SHP77 treated with DMSO at 0.1 percent for 48 hours (cell line): ENCODE measurements at regions not wholly inside any gene's neighbourhood (a gene's known extent, or its start where the extent isn't known, plus 50 kb on each side); places are given as distances from the start of the nearest gene placed in this dataset.
A peak's percentile ranks its signal among the peaks of the same experiment; 100 is the strongest.

Experiments used
- DNase-seq: peaks from one replicate; lab custom pipeline; 2025; lab: John Stamatoyannopoulos, UW

DNA sequence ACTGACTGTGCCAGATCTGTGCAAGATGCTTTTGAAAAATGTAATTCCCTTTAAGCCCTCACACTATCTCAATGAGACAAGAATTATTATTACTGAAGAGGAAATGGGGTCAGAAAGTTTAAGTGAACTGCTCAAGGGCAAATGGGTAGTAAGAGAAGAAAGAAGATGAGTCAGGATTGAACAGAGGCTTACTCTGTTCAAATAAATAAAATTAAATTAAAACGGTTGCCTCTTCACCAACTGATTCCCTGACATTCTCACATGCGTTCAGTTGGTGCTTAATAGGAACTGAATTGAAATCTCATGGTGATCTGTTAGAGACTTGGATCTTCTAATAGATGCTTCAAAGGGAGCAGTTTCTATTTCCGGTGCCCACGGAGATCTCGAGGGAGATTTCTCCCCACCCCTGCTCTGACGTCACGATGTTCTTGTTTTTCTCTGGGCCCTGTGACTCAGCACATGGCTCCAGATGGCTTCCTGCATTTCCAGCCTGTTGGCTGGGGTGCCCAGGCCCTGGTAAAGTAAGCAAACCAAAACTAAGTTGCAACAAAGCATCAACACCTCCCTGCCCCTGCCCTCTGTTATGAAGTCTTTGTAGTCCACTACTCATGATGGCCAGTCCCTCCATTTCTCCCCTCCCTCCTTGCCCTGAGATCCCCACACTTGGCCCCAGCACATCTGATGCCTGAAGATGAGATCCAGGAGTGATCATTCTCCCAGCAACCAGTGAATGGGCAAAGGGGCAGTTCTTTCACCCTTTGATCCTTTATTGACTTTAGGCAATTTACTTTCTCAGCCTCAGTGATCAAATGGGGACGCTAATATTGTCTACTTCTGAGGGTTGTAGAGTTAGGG, 106.1 kb upstream of the CPEB4 start:
- DNase-seq: peak; percentile 29

DNA sequence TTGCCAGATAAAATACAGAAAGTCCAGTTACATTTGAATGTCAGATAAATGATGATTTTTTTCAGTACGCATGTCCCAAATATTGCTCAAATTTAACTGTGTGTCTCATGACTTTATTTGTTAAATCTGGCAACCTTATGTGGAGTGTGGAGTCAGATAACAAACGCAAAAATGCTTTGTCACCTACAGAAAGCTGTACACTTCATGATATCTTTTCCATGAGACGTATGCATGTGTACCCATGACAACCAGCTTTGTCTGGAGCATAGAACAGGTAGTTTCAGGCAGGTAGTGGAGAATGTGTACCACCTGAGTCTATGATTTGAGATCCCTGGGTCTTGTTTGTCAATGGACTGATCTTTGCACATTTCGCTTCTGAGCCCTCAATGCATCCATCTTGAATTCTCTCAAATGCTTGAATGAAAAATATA, 105.5 kb upstream of the CPEB4 start:
- DNase-seq: no peak

DNA sequence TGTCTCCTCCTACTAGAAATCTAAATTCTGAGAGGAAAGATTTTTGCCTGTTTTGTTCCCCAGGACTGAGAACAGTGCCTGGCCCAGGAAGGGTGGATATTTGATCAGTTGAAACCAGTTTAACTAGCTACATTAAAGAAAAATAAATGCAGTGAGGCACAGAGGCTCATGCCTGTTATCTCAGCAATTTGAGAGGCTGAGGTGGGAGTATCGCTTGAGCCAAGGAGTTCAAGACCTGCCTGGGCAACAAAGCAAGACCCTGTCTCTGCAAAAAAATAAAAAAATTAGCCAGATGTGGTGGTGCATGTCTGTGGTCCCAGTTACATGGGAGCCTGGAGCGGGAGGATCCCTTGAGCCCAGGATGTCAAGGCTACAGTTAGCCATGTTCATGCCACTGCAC, 104.8 kb upstream of the CPEB4 start:
- DNase-seq: no peak

DNA sequence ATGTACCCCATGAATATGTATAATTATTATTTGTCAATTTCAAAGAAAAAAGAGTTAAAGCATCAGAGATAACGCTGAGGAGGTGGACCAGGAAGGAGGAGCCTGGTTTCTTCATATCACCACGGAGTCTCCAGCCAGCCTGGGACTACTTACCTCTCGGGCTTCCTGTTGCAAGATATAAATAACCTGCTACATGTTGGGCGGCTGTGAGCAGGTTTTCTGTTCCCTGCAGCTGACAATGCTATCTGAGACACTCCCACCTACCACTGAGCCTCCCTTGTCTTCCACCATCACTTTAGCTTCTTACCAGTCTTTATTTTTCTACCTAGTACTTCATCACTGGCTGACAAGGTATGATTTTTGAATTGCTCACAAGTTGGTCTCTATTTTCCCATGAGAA, 102.7 kb upstream of the CPEB4 start:
- no peak for DNase-seq

DNA sequence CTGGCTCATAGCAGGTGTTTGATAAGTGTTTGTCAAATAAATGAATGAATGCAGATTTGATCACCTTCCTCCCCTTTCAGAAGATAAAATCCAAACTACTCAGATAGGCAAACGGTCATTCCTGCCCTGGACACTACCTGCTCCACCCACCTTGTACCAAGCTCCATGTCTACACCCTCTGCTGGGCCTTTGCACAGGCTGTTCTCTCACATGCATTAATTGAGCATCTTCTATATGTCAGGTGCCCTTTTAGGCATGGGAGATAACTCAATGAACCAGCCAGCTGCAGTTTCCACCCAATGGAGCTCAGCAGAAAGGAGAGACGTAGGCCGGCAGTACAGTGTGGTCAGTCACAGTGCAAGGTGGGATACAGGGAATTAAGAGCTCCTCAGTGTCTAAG, 102.3 kb upstream of the CPEB4 start:
- DNase-seq: no peak

DNA sequence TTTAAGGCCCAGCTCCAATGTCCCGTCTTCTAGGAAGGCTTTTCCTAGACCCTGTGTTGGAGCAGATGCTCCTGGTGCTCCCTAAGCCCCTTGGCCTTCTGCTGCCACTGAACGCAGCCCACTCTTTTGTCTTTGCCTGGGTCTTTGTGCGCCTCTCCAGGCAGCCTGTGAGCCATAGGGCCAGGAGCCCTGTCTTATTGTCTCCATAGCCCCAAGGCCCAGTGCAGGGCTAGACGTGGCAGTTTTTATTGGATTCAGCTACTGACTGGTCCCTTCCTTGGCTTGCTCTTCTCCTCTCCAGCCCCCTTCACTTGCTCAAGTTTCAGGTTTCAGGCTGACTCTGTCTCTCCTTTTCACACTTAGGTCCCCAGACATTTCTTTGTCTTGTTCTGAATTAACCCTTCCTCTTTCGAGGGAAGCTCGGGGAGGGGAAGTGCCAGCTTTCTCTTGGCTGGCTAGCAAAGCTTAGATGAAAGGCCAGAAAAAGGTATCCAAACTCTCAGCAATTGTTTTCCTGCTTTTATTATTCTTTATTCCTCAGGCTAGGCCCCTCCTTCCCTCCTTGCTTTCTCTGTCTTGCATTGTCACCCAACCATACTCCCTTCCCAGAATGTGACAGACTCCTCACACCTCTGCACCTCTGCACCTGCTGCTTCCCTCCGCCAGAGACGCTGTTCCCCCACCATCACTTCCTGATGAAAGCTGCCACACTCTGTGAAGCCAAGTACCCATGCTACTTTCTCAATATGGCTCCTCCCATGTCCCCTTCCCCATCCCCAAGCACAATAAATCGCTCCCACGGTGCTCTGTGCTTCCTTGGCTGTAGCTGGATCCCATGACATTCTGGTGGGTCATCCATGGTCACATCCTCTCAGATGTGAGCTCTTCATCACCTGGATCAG, 101.6 kb upstream of the CPEB4 start:
- no peak for DNase-seq

DNA sequence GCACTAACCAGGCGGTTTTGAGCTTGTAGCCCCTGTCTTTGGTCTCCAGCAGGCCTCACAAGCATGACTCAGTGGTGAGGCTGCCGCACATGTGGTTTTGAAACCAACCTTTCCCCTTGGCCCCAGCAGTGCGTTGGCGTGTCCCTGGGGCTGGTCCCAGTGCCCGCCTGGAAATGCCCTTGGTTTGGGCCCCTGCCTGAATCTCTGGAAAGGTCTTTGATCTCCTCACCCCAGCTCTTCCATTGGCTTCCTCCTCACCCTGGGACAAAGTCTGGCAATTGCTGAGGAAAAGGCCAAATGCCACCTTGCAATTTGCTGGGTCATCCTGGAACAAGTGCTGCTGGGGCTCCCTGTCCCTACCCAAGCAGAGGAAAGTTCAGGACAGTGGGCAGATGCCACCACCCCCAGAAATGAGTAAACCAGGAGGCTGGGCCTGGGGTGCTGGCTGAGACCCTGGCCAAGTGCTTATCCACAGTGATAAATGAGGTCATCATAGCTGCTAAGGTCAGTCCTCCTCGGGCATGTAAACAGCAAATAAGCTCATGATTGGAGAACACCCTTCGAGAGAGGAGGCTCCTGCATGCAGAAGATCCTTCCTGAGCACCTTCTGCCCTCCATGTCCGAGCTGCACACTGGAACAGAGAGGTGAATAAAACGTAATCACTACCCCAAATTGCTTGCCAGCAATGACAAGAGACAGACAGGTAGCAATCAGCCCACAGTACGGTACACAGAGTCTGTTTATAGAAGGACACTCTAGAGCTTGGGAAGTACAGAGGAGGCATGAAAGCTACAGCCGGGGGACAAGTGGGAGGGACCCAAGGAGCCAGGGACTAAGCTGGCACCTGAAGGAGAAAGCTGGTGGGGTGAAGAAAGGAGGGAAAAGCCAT, 98.9 kb upstream of the CPEB4 start:
- DNase-seq: no peak

DNA sequence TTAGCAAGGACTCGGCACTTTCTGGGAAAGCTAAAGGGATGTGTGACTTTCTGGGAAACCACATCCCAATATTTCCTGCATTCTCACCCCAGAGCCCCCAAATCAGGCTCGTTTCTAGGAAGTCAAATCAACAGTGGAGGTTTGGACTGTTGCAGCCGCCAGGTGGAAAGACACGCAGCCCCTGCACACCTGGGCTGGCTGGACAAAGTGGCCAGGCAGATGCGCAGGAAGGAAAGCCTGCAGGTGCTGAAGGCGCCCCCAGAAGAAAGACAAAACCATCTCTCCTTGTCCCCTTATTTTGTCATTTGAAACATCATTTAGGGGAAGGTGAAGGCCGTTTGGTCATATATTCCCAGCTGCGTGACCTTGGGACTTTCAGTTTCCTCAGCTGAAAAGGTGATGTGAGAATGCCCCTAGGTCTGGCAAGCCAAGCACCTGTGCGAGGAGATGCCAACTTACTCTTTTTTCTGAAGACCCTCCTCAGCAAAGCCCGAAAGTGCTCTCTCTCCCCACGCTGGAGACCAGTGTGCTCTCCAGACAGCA, 97.9 kb upstream of the CPEB4 start:
- DNase-seq: no peak

DNA sequence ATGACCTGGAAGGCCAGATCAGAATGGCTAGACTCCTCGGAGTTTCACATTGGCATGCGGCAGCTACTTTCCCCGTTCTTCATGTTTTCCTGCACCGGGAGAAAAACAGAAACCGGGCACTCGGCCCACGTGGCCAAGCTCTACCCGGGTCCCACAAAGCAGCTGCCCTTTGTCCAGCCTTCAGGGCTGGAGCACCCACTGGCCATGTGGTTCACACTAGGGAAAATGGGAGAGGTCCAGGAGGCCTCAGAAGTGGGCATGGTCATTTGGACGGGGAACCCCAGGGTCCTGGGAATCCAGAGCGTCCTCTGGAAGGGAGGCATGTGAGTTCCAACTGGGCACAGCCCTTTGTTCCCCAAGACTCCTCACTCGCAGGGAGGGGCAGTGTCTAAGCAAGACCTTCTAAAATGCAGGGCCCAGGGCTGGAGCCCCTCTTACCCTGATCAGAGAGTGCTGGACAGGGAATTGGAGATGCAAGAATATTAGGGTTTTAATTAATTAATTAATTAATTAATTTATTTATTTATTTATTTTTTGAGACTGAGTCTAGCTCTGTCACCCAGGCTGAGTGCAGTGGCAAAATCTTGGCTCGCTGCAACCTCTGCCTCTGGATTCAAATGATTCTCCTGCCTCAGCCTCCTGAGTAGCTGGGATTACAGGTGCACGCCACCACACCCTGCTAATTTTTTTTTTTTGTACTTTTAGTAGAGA, 97.2 kb upstream of the CPEB4 start:
- DNase-seq: no peak

DNA sequence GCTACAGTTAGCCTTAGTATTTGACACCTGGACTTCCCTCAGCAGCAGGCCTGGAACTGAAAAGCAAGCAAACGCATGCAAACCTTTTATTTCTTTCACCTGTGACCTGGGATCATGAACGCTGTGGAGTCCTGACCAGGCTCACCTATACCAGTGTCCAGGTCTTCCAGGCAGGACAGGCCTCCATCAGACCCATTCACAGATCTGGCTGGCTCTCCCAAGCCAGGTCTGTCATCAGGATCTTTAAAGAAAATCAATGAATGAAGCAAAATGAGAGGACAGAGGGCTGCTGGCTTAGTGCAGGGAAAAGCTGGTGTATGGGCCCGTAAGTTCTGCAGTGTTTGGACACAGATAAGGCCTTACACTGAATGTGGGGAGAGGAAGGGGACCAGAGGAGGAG, 96.3 kb upstream of the CPEB4 start:
- DNase-seq: no peak

DNA sequence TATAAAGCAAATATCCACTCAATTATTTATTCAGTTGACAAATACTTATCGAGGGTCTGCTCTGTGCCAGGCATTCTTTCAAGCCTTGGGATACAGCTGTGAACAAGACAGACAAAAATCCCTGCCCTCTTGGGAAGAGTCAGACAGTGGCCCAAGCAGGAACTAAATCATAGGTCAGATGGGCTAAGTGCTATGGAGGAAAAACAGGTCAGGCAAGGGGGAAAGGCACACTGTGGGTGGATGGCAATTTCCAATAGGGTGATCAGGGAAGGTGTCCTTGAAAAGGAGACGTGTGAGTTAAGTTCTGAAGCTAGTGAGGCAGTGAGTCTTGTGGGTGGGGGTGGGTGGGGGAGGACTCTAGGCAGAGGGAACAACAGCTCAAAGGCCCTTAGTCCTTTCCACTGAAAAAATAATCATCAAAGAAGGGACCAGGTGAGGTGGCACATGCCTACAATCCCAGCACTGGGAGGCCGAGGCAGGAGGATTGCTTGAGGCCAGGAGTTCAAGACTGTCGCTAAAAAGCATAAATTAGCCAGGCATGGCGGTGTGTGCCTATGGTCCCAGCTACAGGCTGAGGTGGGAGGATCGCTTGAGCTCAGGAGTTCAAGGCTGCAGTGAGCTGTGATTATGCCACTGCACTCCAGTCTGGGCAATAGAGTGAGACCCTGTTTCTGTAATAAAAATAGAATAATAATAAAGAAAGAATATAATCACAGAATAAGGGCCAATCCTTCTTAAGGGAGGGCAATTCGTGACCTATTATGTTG, 95.2 kb upstream of the CPEB4 start:
- DNase-seq: no peak

DNA sequence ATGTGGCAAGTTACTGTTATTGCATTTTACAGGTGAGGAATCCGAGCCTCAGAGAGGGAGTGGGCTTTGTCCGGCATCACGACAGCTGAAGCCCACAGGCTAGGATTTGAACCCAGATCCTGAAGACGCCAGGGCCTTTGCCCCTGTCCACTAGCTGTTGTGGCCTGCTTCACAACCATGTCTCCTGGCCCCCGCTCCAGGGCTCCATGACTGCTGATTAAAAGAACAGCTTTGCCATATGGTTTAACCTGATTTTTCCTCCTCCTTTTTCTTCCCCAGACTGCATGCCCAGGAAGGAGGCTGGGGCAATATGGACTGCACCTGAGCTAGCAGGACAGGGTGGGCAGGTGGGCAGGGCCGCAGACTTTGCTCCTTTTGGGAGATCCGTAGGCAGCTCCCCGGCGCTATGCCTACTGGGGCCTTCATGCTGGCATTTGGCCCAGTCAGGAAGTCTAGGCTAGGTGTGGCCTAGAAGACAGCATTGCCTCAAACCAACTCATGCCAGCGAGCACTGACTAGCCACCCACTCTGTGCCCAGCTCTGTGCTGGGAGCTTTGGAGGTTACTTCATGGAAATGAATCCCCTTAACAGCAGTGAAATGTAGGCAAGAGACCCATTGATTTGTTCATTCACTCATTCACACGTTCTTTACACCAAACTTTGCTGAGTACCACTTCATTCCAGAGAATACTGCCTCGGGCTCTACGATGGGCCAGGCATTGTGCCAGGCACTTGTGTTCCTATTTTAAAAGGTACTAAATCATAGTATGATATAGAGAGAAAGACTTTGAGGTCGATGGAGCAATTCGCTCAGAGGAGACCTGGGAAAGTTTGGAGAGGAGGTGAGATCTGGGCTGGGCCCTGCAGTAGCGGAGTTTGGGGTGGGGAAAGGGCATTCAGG, 94.3 kb upstream of the CPEB4 start:
- DNase-seq: no peak

DNA sequence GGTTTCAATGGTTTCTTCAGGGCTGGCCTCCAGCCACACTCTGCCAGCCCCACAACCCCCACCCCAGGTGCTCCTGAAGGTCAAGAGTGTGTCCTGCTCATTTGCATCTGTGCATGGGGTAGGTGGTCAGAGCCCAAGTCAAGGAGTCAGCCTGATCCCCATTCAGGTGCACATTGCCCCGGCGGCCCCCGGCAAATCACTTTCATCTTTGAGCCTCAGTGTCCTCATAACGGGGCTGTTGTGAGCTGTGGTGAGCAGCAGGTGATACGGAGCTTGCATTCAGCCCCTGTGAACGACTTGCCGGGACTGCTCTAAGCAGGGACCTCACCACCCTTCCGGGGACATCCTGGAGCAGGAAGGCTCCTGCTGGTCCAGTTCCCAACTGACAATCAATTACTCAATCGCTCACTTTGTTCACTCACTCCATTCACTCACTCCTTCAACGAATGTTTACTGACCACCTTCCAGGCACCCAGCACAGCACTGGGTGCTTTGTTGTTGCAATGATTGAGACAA, 93.2 kb upstream of the CPEB4 start:
- no peak for DNase-seq

DNA sequence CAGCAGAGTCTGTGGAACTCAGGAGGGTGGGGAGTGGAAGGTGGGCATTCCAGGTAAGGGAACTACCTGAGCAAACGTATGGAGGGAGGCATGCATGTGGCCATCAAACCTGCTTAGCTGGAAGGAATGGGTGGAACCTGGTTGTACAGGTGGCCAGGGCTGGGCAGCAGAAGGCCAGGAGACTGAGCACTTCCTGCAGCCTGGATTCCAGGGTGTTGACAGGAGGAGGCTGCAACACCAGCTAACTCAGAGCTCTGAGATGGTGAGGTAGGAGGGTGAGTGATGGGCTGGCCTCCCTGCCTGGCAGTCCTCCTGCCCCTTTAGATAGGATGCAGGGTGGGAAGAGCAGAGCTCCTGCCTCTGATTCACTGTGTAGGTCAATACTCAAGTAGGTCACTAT, 92.5 kb upstream of the CPEB4 start:
- DNase-seq: no peak

DNA sequence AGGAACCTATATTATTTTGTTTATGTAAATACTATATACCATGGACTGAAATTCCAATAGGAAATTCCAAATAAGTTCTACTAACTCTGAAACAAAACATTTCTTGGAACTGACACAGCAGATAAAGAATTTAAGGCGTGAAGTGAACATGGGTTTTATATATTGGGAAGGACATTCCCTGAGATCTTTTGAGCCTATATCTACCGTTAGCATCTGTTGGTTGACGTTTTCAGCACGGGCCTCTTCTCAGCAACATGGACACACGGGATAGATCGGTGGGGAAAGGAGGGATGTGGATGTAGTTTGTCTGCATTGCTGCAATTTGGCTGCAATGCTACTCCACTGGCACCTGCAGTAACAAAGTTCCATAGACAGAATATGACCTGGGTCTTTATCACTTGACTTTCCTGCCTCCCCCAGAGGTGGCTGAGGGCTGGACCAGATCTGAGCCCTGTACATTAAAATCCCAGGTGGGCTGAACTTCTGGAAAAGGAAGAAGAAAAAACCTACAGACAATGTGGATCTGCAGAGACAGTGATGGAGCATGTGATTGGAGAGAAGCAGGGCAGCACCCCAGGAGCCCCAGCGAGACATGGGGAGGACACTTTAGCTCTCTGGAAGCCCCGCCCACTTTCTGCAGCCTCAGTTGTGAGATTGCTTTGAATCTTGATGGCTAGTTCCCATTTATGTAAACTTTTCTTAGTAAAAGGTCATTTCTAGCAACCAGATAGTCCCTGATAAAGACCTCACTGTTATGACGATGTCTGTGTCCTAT, 91.2 kb upstream of the CPEB4 start:
- no peak for DNase-seq

DNA sequence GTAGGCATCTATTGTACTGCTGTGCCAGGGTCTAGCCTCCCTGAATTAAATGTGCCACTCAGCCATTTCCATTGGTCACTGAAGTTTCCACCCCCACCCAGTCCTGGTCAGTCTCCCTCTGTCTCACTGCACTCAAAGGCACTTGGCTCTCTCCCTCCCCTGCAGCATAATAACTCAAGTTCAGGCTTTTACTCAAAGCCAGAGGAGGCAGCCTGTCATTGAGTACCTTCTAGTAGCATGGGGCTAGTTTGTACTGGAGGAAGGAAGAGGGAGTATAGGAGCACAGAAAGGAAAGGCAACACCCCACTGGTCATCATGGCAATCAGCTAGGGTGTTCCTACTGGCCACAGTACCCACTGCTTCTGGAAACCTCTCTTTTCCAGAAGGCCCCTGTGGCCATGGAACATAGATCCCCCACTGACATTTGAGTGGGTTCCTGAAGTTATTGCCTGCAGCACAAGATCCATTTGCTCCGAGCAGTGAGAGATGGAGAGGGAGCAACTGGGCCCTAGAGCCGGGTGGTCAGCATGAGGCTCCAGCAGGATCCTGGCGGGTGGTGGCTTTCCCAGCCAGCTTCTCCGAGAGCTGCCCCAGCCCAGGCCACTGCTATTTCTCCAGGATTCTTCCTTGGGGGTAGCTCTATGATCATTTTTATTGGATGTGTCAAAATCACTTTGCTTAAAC, 89.9 kb upstream of the CPEB4 start:
- DNase-seq: no peak

DNA sequence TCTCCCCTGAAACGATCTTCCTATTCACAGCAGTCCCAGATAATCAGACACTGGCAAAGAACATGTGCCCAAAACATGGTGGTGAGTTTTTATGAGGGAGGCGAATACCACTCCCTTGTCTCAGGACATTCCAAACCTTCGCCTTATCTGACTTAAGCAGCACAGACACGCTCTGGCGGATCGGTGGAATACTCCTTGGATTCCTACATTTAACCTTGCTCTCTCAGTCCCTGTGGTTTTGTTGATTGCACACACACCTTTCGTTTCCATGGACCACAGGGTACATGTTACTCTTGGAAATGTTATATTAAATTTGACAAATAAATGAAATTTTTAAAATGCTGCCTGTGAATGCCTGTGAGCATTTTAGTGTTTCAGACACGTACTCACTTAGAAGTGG, 87.8 kb upstream of the CPEB4 start:
- DNase-seq: no peak

DNA sequence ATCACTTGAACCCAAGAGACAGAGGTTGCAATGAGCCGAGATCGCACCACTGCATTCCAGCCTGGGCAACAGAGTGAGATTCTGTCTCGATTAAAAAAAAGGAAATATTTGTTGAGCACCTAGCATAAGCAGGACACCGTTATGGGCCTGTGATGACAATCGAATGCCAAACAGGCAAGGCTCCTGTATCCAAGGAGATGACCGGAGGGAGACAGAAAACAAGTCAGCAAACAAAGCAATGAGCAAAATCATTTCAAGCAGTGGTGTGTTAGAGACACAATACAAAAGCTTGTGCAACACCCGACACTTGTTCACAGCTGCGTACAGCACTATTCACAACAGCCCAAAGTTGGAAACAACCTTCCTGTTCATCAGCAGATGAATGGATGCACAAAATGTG, 87.1 kb upstream of the CPEB4 start:
- DNase-seq: no peak
